ENCODE measurements at regions not wholly inside any gene's neighbourhood (a gene's known extent, or its start where the extent isn't known, plus 50 kb on each side); places are given as distances from the start of the nearest gene placed in this dataset.

DNA sequence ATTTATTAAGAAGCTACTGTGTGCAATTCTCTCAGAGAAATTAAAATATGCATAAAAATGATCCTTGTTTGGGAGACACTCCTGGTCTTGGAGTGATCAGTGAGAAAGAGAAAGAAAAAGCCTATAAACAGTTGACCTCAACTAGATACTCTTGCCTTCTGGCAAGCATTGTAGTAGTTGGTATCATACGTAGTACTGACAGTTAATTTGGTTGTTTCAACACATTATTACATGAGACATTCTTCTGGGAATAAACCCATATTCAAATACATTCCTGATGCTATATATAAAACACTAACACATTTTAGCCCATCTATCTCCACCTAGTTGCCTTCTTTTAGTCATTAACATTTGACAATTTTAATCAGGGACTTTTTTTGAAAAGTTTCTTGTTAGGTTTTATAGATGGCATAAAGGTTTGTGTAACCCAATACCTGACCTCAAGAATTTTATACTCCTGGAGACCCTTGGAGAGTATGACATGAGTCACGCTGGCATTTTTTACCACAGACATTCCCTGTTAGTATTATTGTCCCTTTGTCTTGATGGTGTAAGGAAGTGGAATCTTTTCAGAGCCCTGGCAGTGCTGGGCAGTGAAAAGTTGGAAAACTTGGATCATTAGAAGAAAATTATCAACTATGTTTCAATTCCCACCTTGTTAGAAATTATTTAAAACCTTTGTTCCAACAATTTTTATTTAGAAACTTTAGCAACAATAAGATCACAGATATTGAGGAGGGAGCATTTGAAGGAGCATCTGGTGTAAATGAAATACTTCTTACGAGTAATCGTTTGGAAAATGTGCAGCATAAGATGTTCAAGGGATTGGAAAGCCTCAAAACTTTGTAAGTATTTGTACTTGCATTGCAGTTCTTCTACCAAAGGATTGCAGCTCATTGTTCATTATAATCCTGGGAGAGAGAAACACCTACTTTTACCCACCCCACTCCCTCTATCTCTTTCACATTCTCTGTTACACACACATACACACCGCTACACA is 167.1 kb upstream of the PACRGL start:
- no peaks in the 10 kb centered on the region for H3K36me3 ChIP-seq (ENCODE audit: insufficient read depth, low read length)
- CTCF ChIA-PET (ENCODE audit: unreplicated experiment): no interaction called here
- H3K4me3 ChIP-seq (ENCODE audit: low read depth, low read length, poor library complexity, severe bottlenecking): no peak overlapping the region
- no peak overlapping the region for H3K4me2 ChIP-seq (ENCODE audit: low read length)
- TF ChIP-seq, protein P1, sequence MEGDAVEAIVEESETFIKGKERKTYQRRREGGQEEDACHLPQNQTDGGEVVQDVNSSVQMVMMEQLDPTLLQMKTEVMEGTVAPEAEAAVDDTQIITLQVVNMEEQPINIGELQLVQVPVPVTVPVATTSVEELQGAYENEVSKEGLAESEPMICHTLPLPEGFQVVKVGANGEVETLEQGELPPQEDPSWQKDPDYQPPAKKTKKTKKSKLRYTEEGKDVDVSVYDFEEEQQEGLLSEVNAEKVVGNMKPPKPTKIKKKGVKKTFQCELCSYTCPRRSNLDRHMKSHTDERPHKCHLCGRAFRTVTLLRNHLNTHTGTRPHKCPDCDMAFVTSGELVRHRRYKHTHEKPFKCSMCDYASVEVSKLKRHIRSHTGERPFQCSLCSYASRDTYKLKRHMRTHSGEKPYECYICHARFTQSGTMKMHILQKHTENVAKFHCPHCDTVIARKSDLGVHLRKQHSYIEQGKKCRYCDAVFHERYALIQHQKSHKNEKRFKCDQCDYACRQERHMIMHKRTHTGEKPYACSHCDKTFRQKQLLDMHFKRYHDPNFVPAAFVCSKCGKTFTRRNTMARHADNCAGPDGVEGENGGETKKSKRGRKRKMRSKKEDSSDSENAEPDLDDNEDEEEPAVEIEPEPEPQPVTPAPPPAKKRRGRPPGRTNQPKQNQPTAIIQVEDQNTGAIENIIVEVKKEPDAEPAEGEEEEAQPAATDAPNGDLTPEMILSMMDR (conservative IDR thresholded peaks at IDR 0.05; ENCODE audit: low read length): no peak
- no peak for TF ChIP-seq EZH2phosphoT487 (IDR thresholded peaks at IDR 0.05; ENCODE audit: borderline replicate concordance, low read depth, low read length)
- POLR2A ChIA-PET: interaction anchor here (0.9 kb wide), 1 partner anchor 28 kb away, joined by 3 read pairs; no protein-coding TSS in a partner anchor
- no peaks in the 10 kb centered on the region for H3K79me2 ChIP-seq (ENCODE audit: insufficient read depth, low read depth, low read length)
- no peaks in the 10 kb centered on the region for H3K4me1 ChIP-seq (ENCODE audit: insufficient read depth, low read length, poor library complexity, severe bottlenecking)
- intact Hi-C loops (cut with micrococcal nuclease; ENCODE audit: unreplicated experiment): no loop called here
- no peak overlapping the region for H3K27ac ChIP-seq (ENCODE audit: low read depth, low read length, poor library complexity, severe bottlenecking)
- H3K9me2 ChIP-seq (ENCODE audit: insufficient read depth, low read length): no peaks in the 10 kb centered on the region
- H3K9me3 ChIP-seq (ENCODE audit: low read length): no peaks in the 10 kb centered on the region
- no peaks in the 10 kb centered on the region for H4K20me1 ChIP-seq (ENCODE audit: insufficient read depth, low read length)
- no peak for DNase-seq (ENCODE audit: low spot score)
- no peak overlapping the region for H2AFZ ChIP-seq (ENCODE audit: low read length)
- BruUV-seq (replicated peaks): no TSS peak

DNA sequence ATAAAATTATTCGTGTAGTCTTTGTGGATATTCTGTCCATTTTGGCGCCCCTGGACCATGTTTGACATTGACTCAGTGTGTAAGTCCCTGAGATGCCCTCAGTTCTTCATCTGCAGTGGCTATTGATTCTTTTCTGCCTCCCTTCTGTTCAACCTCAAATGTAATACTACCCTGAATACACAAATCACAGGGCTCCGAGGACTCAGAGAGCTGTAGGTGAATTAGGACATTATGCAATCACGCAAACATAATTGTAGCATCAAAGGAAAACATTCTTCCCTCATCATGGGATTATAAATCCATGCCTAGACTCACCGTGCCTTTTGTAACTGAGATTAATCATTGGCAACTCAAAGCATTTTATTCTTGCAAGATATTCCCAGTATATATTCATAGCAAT is 161.4 kb upstream of the PACRGL start:
- ChIA-PET POLR2A (interaction anchor here (0.7 kb wide), 2 partner anchors 9 to 27 kb away, joined by 3 to 4 read pairs; no protein-coding TSS in a partner anchor), CTCF (ENCODE audit: unreplicated experiment) (no interaction called here)
- no peak overlapping the region for H3K4me3 ChIP-seq (ENCODE audit: low read depth, low read length, poor library complexity, severe bottlenecking)
- no peak overlapping the region for H3K4me2 ChIP-seq (ENCODE audit: low read length)
- no peak overlapping the region for H2AFZ ChIP-seq (ENCODE audit: low read length)
- H4K20me1 ChIP-seq (ENCODE audit: insufficient read depth, low read length): no peaks in the 10 kb centered on the region
- H3K9me2 ChIP-seq (ENCODE audit: insufficient read depth, low read length): no peaks in the 10 kb centered on the region
- TF ChIP-seq, protein P1 (conservative IDR thresholded peaks at IDR 0.05; ENCODE audit: low read length): no peak
- no peak for TF ChIP-seq EZH2phosphoT487 (IDR thresholded peaks at IDR 0.05; ENCODE audit: borderline replicate concordance, low read depth, low read length)
- no peak for DNase-seq (ENCODE audit: low spot score)
- H3K27ac ChIP-seq (ENCODE audit: low read depth, low read length, poor library complexity, severe bottlenecking): no peak overlapping the region
- no peaks in the 10 kb centered on the region for H3K4me1 ChIP-seq (ENCODE audit: insufficient read depth, low read length, poor library complexity, severe bottlenecking)
- BruUV-seq (replicated peaks): no TSS peak
- H3K79me2 ChIP-seq (ENCODE audit: insufficient read depth, low read depth, low read length): no peaks in the 10 kb centered on the region
- no peaks in the 10 kb centered on the region for H3K36me3 ChIP-seq (ENCODE audit: insufficient read depth, low read length)
- H3K9me3 ChIP-seq (ENCODE audit: low read length): no peaks in the 10 kb centered on the region
- intact Hi-C loops (cut with micrococcal nuclease; ENCODE audit: unreplicated experiment): no loop called here

DNA sequence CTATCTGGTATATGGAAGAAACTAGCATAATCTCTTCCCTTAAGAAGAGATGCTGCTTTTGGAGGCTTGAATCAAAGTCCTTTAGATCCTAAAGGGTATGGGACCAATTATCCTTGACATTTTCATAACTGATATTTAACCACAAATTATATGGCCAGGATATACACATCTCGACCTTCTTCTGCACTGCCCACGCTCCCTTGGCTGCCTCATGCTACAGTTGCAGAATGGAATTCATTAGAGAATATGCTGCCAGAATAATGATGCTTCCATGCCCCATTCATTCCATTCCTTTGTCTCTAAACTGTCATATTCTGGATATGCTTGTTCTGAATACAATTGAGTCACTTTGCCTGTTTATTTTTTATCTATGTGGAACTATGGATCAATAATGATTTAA is 157.1 kb upstream of the PACRGL start:
- BruUV-seq (replicated peaks): no TSS peak
- Histone ChIP-seq H3K4me3 (ENCODE audit: low read depth, low read length, poor library complexity, severe bottlenecking) (no peak overlapping the region), H3K79me2 (ENCODE audit: insufficient read depth, low read depth, low read length) (no peaks in the 10 kb centered on the region), H3K9me2 (ENCODE audit: insufficient read depth, low read length) (no peaks in the 10 kb centered on the region), H3K4me2 (ENCODE audit: low read length) (no peak overlapping the region), H3K9me3 (ENCODE audit: low read length) (no peaks in the 10 kb centered on the region), H3K36me3 (ENCODE audit: insufficient read depth, low read length) (no peaks in the 10 kb centered on the region), H3K27ac (ENCODE audit: low read depth, low read length, poor library complexity, severe bottlenecking) (no peak overlapping the region), H3K4me1 (ENCODE audit: insufficient read depth, low read length, poor library complexity, severe bottlenecking) (no peaks in the 10 kb centered on the region), H2AFZ (ENCODE audit: low read length) (no peak overlapping the region), H4K20me1 (ENCODE audit: insufficient read depth, low read length) (no peaks in the 10 kb centered on the region)
- POLR2A ChIA-PET: no interaction called here
- CTCF ChIA-PET (ENCODE audit: unreplicated experiment): no interaction called here
- DNase-seq (ENCODE audit: low spot score): no peak
- intact Hi-C loops (cut with micrococcal nuclease; ENCODE audit: unreplicated experiment): loop anchor here (10.0 kb wide), 1 partner anchor 142 kb away; no protein-coding TSS in a partner anchor
- TF ChIP-seq, protein P1 (conservative IDR thresholded peaks at IDR 0.05; ENCODE audit: low read length): no peak
- no peak for TF ChIP-seq EZH2phosphoT487 (IDR thresholded peaks at IDR 0.05; ENCODE audit: borderline replicate concordance, low read depth, low read length)

Data from OCI-LY7 (cell line).